ENCODE measurements at regions not wholly inside any gene's neighbourhood (a gene's known extent, or its start where the extent isn't known, plus 50 kb on each side); places are given as distances from the start of the nearest gene placed in this dataset.

- Histone ChIP-seq H3K4me1 (replicated peaks) (no peaks in the 10 kb centered on the region), H3K27me3 (replicated peaks; ENCODE audit: insufficient read depth) (no peaks in the 10 kb centered on the region), H3K9me3 (no peaks in the 10 kb centered on the region), H3K4me3 (no peak overlapping the region), H3K27ac (no peak overlapping the region), H3K36me3 (no peaks in the 10 kb centered on the region)
- TF ChIP-seq POLR2AphosphoS5 (IDR thresholded peaks at IDR 0.05): no peak
- TF ChIP-seq, protein P1, sequence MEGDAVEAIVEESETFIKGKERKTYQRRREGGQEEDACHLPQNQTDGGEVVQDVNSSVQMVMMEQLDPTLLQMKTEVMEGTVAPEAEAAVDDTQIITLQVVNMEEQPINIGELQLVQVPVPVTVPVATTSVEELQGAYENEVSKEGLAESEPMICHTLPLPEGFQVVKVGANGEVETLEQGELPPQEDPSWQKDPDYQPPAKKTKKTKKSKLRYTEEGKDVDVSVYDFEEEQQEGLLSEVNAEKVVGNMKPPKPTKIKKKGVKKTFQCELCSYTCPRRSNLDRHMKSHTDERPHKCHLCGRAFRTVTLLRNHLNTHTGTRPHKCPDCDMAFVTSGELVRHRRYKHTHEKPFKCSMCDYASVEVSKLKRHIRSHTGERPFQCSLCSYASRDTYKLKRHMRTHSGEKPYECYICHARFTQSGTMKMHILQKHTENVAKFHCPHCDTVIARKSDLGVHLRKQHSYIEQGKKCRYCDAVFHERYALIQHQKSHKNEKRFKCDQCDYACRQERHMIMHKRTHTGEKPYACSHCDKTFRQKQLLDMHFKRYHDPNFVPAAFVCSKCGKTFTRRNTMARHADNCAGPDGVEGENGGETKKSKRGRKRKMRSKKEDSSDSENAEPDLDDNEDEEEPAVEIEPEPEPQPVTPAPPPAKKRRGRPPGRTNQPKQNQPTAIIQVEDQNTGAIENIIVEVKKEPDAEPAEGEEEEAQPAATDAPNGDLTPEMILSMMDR (IDR thresholded peaks at IDR 0.05): no peak
- TF ChIP-seq POLR2A (IDR thresholded peaks at IDR 0.05): no peak
- intact Hi-C loops (cut with DNase I): no loop called here
- no peak for DNase-seq (ENCODE audit: low spot score)
Observed at GRCh38 chr10:90604636-90605035, 253.2 kb downstream of the HTR7 start.

- no peak overlapping the region for H3K4me3 ChIP-seq
- TF ChIP-seq, protein P1 (IDR thresholded peaks at IDR 0.05): no peak
- TF ChIP-seq POLR2AphosphoS5 (IDR thresholded peaks at IDR 0.05): no peak
- no peaks in the 10 kb centered on the region for H3K36me3 ChIP-seq
- no peak for DNase-seq (ENCODE audit: low spot score)
- no peaks in the 10 kb centered on the region for H3K4me1 ChIP-seq (replicated peaks)
- H3K9me3 ChIP-seq: no peaks in the 10 kb centered on the region
- 45% methylated on average over 3 of the region's 3 CpGs for WGBS
- no peak overlapping the region for H3K27ac ChIP-seq
- intact Hi-C loops (cut with DNase I): no loop called here
- no peaks in the 10 kb centered on the region for H3K27me3 ChIP-seq (replicated peaks; ENCODE audit: insufficient read depth)
Observed at GRCh38 chr10:90605506-90605905, 252.3 kb downstream of the HTR7 start.

DNA sequence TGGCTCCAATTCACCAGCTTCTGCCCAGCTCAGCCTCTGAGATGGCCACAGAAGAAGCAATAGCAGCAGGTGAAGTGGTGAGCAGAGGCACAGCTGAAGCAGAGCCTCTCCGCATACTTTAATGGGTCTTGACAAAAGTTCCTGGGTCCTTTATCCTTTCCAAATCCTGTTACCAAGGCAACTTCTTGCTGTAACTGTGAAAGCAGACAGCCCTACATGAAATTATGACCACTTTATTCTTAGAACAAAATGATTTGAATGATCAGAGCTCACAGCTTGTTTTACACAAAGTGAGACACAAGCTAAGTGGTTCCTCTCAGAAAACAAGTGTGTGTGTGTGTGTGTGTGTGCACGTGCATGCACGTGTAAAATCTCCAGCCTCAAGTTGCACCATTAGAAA, 245.6 kb downstream of the HTR7 start:
- WGBS: 56% methylated on average over 3 of the region's 3 CpGs
- Histone ChIP-seq H3K4me3 (no peak overlapping the region), H3K36me3 (no peaks in the 10 kb centered on the region), H3K27ac (no peak overlapping the region), H3K27me3 (replicated peaks; ENCODE audit: insufficient read depth) (no peaks in the 10 kb centered on the region), H3K4me1 (replicated peaks) (no peaks in the 10 kb centered on the region), H3K9me3 (no peaks in the 10 kb centered on the region)
- DNase-seq (ENCODE audit: low spot score): no peak
- intact Hi-C loops (cut with DNase I): no loop called here
- no peak for TF ChIP-seq POLR2A (IDR thresholded peaks at IDR 0.05)
- no peak for TF ChIP-seq POLR2AphosphoS5 (IDR thresholded peaks at IDR 0.05)
- TF ChIP-seq, protein P1 (IDR thresholded peaks at IDR 0.05): no peak

- no peaks in the 10 kb centered on the region for H3K36me3 ChIP-seq
- DNase-seq (ENCODE audit: low spot score): no peak
- intact Hi-C loops (cut with DNase I): no loop called here
- no peak overlapping the region for H3K4me3 ChIP-seq
- no peak overlapping the region for H3K27ac ChIP-seq
- no peaks in the 10 kb centered on the region for H3K9me3 ChIP-seq
- TF ChIP-seq POLR2AphosphoS5 (IDR thresholded peaks at IDR 0.05) (no peak), POLR2A (IDR thresholded peaks at IDR 0.05) (no peak)
- TF ChIP-seq, protein P1 (IDR thresholded peaks at IDR 0.05): no peak
- no peaks in the 10 kb centered on the region for H3K4me1 ChIP-seq (replicated peaks)
- no peaks in the 10 kb centered on the region for H3K27me3 ChIP-seq (replicated peaks; ENCODE audit: insufficient read depth)
- 94% methylated on average over 1 of the region's 1 CpG for WGBS
Observed at GRCh38 chr10:90614631-90615030, 243.2 kb downstream of the HTR7 start.

- no peak for TF ChIP-seq POLR2A (IDR thresholded peaks at IDR 0.05)
- TF ChIP-seq, protein P1 (IDR thresholded peaks at IDR 0.05): no peak
- Histone ChIP-seq H3K9me3 (no peaks in the 10 kb centered on the region), H3K27ac (no peak overlapping the region), H3K4me3 (no peak overlapping the region), H3K36me3 (no peaks in the 10 kb centered on the region), H3K27me3 (replicated peaks; ENCODE audit: insufficient read depth) (no peaks in the 10 kb centered on the region), H3K4me1 (replicated peaks) (no peaks in the 10 kb centered on the region)
- intact Hi-C loops (cut with DNase I): no loop called here
- no peak for DNase-seq (ENCODE audit: low spot score)
- 27% methylated on average over 2 of the region's 2 CpGs for WGBS
Observed at GRCh38 chr10:90621577-90621976, 236.3 kb downstream of the HTR7 start.
